GM21529 (cell line): ENCODE measurements at regions not wholly inside any gene's neighbourhood (a gene's known extent, or its start where the extent isn't known, plus 50 kb on each side); places are given as distances from the start of the nearest gene placed in this dataset.

ENCODE experiments used
- ATAC-seq: cut with Tn5 transposase; IDR thresholded peaks from one replicate; pipeline ENCODE4 v1.9.1; 2021; ENCODE audit not compliant: unreplicated experiment

DNA sequence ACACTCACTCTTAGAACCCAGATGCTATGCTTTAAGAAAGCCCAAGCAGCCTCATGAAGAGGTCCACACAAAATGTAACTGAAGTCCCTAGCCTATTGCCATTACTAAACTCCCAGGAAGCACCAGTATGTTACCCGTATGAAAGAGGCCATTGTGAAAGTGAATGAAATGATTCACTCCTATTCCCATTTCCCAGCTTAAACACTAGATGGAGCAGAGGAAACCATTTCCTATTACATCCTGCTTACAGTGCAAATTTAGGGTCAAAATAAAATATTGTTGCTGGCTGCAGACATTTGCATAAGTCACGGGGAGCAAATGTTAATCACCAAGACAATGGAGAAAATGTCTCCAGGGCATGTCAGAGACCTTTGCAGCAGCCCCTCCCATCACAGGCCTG lies 989.7 kb upstream of the CRIM1 start:
- ATAC-seq, result no peak

DNA sequence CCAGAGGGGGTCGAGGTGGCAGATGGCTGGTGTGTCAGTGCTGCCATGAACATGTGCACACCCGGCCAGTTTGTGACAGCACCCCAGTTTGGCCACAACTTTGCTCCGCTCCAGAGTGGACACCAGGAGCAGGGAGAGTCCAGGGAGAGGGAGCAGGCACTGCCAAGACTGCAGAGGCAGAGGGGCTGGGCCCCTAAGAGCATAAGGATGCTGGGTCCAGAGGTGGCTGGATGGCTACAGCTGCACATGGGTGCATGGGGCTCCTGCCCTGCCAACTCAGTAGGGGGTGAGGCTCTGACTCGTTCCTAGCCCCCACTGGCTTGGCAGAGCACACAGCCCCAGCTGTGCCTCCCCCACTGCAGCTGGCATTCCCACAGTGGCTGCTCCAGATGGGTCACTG lies 999.2 kb upstream of the CRIM1 start:
- ATAC-seq, result no peak

DNA sequence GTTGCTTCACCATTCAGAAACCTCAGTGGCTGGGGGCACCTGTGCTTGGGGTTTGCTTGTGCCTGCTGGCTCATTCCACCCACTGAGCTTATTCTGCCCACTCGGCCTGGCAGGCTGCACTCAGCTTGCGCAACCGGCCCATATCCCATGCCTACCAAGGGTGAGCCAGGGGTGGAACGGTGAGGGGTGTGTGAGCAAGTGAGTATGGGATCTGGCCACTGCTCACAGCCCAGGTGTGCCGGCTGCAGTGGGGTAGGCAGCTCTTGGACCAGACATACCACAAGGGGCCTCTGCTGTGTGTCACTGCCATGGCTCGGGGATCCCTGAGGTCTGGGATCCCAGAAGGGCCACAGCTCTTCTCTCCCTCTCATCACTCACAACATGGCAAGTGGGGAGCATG lies 1000.5 kb upstream of the CRIM1 start:
- ATAC-seq, result no peak

DNA sequence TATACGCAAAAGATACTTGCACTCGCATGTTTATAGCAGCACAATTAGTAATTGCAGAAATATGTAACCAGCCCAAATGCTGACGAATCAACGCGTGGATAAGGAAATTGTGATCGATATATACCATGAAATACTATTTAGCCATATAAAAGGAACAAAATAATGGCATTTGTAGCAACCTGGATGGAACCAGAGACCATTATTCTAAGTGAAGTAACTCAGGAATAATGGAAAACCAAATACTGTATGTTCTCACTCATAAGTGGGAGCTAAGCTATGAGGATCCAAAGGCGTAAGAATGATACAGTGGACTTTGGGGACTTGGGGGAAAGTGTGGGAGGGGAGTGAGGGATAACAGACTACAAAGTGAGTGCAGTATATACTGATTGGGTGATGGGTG lies 1008.0 kb upstream of the CRIM1 start:
- no peak for ATAC-seq

DNA sequence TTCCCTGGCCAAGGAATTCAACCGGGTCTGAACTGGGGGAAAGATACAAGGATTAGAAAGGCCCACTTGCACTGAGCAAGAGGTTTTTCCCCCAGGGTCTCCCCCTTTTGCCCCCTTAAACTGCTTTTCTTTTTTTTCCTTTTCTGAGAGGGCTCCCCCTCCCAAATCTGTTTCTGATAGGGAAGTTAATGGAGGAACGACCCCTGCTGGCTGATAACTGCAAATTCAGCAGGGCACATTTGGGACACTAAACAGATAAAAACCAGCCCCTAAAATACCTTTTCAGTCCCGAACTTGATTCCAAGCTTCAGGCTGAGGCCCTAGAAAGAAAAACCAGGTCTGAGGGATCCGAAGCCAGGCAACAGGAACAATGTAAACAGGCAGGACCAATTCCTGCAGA lies 1012.4 kb upstream of the CRIM1 start:
- no peak for ATAC-seq

DNA sequence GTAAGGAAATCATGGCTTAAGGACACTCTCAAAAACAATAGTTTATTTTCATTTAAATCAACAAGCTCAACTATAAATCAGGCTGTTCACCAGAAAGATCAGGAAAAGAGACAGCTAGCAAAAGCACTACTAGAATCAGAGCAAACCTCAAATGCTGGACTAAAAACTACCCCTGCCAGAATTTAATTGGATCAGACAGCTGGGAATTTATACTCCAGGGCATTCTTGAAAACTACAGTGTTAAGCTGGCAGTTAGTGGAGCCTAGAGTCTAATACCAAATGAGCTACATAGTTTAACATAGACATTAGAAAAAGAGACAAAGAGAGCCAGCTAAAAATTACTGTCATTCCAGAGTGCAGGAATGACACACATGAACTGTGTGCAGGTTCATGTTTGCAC lies 1016.4 kb upstream of the CRIM1 start:
- no peak for ATAC-seq

DNA sequence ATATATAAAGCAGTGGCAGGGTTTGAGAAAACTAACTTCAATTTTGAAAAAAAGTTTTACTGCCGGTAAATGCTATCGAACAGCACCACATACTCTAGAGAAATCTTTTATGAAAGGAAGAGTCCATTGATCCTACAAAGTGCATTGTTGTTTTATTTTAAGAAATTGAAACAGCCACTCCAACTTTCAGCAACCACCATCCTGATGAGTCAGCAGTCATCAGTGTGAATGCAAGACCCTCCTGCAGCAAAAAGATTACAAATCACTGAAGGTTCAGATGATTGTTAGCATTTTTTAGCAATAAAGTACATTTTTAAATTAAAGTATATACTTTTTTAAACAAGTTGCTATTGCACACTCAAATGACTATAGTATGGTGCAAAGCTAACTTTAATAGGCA lies 1017.7 kb upstream of the CRIM1 start:
- ATAC-seq, result no peak

DNA sequence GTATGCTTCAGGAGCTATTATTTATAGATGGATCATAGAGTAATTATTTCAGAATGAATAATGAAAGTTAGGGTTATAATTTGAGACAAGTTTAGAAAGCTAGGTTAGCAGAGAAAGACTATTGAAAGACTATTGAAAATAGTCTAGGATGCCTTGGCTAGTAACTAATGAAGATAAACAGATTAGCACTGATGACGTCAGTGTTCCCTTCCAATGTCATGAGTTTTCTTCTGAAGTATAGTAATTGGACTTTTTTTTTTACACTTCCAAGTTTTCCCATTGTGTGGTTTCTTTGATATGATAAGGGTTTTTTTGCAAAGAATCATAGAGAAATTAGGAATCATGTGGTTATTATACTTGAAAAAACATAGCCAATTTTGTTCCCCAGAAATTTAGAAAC lies 1041.5 kb upstream of the CRIM1 start:
- ATAC-seq, result no peak

DNA sequence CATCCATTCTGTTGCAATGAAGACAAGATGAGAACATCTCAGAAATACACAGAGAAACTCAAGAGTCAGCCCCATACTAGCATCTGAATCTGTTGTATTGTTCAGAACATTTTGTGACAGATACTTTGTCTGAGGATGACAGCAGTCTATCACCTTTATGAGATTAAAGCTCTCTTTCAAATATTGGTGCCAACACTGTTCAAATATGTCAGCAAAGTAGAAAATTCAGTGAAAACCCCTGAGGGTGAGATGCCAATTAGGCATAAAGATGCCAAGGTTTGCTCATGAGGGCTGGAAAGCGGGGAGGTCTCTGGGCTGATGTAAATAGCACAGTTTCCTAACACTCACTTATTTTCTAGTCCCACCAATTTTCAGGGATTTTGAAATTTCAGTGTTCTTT lies 1054.2 kb upstream of the CRIM1 start:
- ATAC-seq, result no peak

DNA sequence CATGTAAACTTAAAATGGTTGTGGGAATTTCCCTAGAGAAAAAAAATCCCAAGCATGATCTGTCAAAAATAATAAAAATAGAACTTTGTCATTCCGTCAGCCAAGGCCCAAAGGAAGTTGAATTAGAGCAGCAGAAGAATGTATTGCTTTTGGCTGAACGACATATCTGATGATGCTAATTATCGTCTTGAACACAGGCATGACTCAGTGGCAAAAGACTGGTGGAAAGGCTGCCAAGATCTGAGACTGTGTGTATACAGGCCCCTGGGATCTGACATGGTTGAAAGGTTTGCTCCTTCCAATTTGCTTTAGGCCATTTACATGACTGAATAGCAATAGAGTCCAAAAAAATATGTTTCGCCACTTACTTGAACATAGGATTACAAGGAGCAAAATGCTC lies 1057.1 kb upstream of the CRIM1 start:
- no peak for ATAC-seq

DNA sequence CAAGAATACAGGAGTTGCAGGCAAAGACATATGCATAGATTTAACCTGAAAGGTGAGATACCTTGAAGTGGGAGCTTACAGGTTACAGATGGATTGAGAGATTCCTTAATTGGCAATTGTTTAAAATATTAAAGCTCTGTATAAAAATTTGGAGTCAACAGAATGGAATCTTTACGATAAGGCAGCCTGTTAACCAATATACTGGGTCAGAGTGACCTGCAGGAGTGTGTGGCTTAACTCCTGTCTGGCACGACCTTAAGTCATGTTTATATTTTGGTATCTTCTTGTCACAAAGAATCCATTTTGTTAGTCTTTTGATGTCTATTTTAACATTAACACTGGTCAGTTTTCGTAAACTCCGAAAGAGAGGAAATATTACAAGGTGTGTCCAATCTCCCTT lies 1058.2 kb upstream of the CRIM1 start:
- ATAC-seq, result no peak

DNA sequence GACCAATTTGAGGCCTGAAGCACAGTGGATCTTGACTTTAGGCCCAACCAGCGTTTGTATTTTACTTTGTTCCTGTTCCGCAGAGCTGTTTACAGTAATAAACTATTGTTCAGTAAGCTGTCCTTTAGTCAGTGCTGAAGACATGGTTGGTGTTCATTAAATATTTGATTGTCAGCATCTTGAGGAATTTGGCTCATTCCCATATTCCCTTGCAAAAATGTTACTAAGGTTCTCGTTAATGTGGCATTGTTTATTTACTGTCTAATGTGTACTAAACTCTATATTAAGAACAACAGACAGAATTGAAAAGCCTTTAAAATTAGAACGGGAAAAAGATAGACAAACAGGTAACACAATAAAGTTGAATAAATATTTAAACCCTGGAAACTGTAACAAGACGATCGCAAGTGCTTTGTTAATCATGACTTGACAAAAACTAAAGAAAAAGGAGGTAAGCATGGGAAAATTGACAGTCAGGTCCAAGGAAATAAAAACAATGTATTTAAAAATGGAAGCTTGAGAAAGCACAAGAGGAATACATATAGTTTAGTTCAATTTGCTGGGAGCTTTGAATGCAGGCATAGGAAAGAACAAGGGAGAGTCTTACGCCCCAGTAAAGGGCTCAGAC lies 1060.8 kb upstream of the CRIM1 start:
- ATAC-seq, result no peak

DNA sequence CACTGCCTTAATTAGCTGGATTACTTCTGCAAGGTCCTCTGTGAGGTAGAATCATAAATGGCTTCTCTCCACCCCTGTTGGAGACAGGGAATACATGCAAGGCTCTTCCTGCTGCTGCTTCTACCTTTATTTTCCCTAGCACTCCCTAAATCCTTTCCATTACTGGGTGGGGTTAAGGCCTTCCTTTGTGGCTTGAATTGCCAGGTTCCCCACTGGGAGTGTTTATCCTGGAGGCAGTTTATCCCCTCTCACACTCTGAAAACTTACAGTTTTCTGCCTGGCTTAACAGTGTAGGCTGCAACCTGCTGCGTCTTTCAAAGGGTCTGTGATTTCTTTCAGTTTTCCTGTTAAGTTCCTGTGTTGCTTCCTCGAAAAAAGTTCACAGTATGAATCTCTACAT lies 1062.3 kb upstream of the CRIM1 start:
- ATAC-seq, result no peak

DNA sequence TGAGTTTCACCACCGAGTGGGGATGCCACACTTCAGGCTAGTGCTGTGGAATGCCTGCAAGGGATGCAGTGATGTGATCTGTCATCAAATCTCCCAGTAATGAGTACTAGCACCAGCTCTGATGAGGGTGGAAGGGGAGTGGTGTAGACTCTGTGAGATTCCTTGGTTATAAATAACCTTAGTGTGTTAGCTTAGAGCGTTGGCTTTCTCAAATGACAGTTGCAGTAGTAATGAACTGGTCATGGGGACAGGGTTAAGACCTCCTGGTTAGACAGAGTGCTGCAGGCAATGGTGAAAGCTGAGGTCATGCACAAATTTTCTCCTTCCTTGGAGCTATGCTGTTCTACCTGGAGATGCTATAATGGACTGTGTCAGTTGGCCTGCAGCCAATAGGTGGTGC lies 1063.4 kb upstream of the CRIM1 start:
- no peak for ATAC-seq

DNA sequence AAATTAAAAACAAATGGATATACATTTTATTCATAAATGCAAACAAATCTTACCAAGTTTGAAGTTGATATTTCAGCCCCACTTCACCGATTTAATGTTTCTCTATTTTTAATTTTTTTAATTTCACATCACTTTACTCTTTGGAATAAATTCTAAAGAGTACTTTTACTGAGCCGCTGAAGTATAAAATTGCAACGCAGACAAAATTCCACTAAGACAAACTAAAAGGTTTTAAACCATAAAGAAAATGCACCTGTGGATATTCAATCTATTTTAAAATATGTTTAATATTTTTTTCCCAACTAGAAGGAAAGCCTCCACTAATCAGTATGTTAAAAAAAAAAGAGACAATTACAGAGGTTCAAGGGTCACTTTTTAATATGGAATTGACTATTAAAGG lies 1073.9 kb upstream of the CRIM1 start:
- ATAC-seq, result no peak

DNA sequence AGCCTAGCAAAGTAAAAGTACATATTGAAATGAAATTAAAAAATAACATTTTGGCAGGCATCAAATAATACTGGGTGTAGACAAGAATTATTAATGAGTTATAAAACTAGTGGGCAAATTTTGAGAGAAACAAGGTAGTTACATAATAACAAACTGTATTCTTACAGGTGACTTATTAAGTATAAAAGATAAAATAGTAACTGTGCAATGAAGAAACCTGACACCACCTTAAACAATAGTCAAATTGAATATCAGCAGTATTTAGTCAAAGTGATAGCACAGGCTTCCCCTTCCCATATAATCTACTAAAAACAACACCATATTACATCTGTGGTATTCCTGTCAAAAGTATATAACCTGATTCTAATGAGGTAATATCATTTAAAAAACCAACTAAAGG lies 1099.8 kb upstream of the CRIM1 start:
- ATAC-seq, result no peak

DNA sequence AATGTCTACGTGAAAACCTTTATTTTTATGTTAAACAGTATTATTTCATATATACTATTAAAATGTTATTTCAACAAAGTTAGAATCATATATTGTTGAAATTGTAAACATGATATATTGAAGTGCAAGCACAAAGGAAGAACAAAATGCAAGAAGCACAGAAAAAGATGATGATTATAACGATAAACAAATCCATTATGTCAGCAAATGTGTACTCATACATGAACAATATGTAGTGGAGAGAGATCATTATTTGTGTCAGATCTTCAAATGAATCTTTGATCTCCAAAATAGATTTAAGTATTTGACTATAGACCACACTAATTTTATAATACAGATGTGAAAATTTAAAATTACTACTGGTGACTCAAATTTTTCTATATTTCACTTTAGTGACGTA lies 1104.4 kb upstream of the CRIM1 start:
- no peak for ATAC-seq

DNA sequence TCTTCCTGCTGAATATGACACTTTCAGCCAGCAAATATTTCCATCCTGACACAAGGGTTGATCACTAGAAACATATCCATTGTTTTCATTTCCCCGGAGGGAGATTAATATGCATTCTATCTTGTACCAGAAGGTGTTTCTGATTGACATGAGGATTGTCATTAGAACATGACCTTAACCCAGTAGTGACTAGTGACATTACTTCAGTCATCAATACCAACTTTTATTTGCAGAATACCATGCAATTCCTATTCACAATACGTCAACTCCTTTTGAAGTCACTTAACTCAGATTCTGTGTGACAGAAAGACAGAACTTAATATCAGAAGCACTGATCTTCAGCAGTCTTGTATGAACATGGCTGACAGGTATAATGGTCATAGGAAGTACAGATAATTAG lies 1108.9 kb upstream of the CRIM1 start:
- no peak for ATAC-seq

DNA sequence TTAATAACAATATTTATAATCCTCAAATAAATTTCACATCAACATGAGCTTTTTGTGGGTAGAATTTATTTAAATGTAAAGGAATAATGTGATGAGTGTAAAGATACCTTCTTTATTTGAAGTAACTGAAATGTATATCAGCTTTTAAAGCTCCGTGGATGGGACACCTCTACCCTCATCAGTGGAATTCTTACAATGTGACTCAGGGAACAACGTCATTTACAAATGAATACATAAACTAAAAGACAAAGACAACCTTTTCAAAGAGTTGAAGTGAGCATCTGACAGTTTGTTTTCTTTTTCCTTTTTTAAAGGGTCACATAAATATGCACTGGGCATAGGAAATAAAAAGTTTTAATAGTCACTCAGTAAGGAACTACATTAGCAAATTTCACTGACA lies 1127.0 kb upstream of the CRIM1 start:
- no peak for ATAC-seq

DNA sequence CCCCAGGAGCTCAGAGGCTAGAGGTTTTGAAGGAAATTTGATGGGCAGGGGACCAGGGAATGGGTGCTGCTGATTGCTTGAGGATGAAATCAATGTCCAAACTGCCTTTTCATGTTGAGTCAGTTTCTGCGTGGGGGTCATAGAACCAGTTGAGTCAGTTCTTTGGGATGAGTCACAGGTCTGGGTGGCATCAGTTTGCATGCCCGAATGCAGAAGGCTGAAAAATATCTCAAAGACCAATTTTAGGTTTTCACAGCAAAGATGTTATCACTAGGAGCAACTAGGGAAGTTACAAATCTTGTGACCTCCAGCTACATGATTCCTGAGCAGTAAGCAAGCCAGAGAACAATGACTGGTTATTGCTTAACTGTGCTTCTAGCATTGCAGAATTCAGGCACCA lies 1135.1 kb upstream of the CRIM1 start:
- no peak for ATAC-seq

DNA sequence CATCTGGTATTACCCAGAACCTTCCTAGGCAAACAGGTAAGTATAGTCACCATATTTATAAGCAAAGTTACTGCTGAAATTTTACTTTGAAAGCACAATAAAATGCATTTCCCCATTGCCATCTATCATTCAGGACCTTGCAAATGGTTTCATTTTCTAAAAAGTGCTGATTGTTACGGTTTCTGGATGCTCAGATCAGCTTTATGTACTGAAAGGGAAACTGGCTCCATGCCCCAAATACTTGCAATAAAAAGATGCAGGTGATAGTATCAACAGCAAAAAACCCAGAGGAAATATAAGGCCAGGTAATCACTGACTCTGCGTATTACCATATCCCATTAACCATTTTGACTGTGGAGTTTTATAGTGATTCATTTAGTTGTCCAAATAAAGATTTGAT lies 1150.7 kb upstream of the CRIM1 start:
- ATAC-seq, result no peak

DNA sequence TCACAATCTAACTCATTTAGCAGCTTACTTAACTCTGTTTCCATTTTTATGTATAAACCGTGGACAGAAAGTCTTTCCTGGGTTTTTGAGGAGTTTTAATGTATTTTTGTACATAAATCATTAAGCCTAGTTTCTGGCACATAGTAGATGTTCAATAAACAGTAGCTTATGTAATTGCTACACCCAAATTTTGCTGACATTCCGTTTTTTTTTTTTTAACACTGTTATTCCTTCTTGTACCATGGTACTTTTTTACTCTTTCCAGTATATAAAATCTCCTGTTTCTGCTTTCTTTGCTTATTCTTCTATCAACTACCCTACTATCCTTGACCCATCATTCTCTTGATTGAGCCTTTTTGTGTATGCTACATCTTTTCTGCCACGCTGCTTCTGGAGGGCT lies 1151.3 kb upstream of the CRIM1 start:
- ATAC-seq, result no peak

DNA sequence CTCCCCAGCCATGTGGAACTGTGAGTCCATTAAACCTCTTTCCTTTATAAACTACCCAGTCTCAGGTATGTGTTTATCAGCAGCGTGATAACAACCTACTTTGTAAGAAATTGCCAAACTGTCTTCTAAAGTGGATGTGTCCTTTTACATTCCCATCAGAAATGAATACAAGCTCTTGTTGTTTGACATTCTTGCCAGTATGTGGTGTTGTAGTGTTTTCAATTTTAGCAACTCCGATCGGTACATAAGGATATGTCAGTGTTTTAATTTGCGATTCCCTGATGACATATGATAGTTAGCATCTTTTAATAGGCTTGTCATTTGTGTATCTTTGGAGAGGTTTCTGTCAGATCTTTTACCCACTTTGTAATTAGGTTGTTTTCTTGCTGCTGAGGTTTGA lies 1156.3 kb upstream of the CRIM1 start:
- no peak for ATAC-seq

DNA sequence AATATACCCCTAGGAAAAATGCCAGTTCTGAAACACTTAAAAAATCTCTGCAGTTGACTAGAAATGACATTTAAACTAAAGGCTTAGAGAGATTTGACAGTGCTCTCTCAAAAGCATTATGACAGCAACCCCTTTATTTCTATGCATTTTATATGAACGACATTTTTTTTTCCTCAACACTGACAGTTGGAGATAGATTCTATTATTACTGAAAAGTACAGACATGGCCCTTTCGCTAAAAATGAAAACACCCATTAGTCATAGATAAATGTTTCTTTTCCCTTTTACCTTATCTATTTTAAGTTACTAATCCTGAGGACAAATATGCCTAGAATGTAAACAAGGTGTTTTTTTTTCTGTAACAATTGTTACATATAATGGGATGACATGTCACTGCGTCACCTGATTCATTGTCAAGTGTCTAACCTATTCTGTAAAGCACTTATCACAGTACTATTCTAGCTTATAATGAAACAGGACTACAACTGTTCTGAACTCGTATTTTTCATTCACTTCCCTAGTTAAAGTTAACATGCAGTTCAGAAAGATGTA lies 1169.6 kb upstream of the CRIM1 start:
- ATAC-seq, result no peak
